ENCODE measurements at regions not wholly inside any gene's neighbourhood (a gene's known extent, or its start where the extent isn't known, plus 50 kb on each side); places are given as distances from the start of the nearest gene placed in this dataset.

DNA sequence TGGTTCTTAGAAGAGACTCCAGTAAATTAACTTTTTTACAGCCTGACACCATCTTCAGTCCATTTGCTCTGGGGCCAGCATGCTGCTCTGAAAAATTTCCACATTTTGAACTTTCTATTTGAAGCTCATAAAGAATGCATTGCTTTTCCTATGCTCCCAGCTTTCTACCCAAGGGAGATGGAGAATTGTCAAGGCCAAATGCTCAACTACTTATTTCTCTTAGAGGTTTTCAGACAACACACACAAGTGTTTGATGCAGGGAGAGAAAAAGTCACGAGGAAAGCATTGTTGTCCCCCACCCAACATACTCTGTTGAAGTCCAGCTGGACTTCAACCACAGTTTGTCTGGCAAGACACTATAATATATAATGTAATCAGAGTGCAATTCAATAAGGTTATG lies 100.3 kb upstream of the CADPS start:
- DNase-seq (ENCODE audit: low read depth): no peak

- no peak for DNase-seq (ENCODE audit: low read depth)
These were observed 106.7 kb upstream of the CADPS start for GRCh38 chr3:62981962-62982361.

- DNase-seq (ENCODE audit: low read depth): no peak
These were observed 107.7 kb upstream of the CADPS start for GRCh38 chr3:62982795-62983455.

DNA sequence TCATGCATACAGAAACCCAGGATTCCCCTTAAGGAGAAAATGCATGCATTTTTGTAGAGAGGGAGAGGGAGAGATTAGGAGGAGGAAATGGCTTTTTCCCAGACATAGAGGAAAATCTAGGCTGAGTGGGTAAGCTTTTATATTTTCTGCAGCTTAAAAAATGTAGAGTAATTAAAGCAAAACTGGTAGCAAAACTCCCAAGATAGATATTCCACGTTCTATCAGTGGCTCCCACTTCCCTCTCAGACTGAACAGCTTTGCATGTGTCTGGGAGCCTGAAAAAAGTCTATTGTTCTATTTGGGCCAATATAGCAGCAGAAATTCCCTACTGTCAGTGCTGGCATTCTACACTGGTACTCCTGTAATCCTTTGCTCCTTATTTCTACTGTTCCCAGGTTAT lies 110.8 kb upstream of the CADPS start:
- DNase-seq (ENCODE audit: low read depth): no peak

- no peak for DNase-seq (ENCODE audit: low read depth)
These were observed 112.5 kb upstream of the CADPS start for GRCh38 chr3:62987721-62988120.

DNA sequence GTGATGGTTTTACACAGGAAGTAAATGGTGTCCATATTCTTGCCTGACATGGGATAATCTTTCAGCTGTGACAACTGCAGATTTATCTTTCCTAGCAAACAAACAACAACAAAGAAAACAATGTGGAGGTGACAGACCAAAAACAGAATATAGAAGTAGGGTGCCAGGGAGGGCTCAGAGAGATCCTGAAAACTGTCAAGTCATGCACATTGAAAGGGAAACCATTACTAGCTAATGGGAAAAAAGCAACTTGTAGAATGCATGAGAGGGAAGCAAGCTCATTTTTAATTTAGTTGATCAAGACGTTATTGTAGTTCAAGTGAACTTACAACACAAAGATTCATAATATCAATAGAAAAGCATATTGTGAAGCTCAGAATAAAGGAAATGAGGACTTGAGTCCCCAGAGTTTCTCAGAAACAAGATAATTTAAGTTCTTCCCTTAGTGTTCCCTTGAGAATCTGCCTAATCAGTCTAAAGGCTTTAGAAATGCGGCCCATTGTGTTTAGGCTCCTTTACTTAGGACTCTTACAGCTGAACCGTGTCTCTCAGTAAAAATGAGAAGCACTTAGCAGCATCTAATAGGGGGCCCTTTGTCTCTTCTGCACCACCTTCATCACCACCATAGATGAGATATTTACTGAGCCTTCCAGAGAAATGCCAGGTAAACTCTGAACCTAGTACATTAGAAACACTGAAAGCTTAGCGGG lies 115.6 kb upstream of the CADPS start:
- DNase-seq (ENCODE audit: low read depth): no peak

DNA sequence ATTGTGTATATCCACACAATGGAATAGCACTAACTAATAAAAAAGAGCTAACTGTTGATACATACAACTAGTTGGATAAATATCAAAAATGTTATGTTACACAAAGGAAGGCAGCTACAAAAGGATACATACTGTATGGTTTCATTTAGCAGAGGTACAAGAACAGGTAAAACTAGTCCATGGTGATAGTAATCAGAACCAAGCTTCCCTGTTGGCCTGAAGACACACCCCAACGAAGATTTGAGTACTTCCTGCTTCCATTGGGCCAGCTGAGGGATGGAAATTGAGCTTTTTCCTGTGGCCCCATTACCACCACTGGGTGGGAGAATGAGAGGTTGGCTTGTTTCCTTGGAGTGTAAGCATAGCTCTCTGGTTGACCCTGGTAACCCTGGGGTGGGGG lies 117.3 kb upstream of the CADPS start:
- no peak for DNase-seq (ENCODE audit: low read depth)

DNA sequence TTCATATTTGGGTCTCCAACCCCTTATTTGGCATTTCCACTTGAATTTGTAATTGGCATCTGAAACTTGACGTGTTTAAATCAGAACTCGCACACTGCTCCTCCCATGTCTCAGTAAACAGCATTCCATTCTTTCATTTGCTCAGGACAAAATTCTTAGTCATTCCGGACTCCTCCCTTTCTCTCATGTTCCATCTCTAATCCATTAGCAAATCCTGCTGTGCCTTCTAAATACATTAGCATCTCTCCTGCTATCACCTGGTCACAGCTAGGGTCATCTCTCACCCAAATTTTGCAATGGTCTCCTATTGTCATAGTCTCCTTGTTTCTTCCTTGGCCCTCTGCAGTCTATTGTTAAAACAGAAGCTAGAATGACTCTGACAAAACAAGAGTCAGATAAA lies 119.9 kb upstream of the CADPS start:
- DNase-seq (ENCODE audit: low read depth): no peak

- DNase-seq (ENCODE audit: low read depth): no peak
These were observed 120.3 kb upstream of the CADPS start for GRCh38 chr3:62995530-62995929.

- DNase-seq (ENCODE audit: low read depth): no peak
These were observed 122.2 kb upstream of the CADPS start for GRCh38 chr3:62997369-62997768.

DNA sequence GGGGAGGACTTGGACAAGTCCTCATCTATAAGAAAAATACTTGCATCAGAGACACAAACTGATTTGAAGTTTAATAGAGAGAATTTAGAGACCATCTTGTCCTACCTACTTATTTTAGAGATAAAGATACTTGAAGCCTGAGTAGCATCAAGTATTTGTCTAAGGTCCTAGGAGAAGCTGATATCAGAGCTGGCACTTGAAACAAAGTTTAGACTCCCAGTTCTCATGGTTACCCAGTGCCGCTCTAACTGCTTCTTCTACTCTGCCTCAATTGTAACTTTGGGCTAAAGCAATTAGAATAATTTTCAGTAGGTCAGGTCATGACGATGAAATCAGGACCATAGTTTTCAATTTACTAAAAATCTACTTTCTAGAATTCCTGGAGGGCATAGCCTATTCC lies 123.9 kb upstream of the CADPS start:
- no peak for DNase-seq (ENCODE audit: low read depth)

GRCh38 chr3:62999791-63000190 lies 124.6 kb upstream of the CADPS start:
- DNase-seq (ENCODE audit: low read depth): no peak

DNA sequence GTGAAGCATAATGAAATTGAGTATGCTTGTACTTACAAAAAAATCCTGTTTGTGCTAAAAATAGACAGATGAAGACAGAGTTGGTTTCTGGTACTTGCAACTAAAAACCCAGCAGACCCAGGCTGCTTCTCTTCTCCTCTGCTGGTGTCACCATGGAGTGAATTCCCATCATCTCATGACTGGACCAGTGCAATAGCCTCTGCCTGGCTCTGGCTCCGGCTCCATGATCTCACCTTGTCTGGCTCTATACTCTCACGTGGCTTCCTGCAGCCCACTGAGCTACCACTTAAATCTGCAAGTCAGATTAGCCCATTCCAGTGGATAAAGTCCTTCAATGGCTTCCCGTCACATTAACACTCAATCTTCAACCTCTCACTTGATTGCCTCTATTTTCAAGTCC lies 129.2 kb upstream of the CADPS start:
- no peak for DNase-seq (ENCODE audit: low read depth)

GRCh38 chr3:63015614-63016309 lies 140.5 kb upstream of the CADPS start:
- DNase-seq (ENCODE audit: low read depth): peak; percentile 22

GRCh38 chr3:63022114-63022513 lies 146.9 kb upstream of the CADPS start:
- no peak for DNase-seq (ENCODE audit: low read depth)

GRCh38 chr3:63026722-63027121 lies 151.5 kb upstream of the CADPS start:
- no peak for DNase-seq (ENCODE audit: low read depth)

GRCh38 chr3:63029326-63029725 lies 154.1 kb upstream of the CADPS start:
- DNase-seq (ENCODE audit: low read depth): no peak

GRCh38 chr3:63029921-63030320 lies 154.7 kb upstream of the CADPS start:
- no peak for DNase-seq (ENCODE audit: low read depth)

- DNase-seq (ENCODE audit: low read depth): no peak
These were observed 155.4 kb upstream of the CADPS start for GRCh38 chr3:63030666-63031065.

GRCh38 chr3:63032881-63033280 lies 157.7 kb upstream of the CADPS start:
- DNase-seq (ENCODE audit: low read depth): no peak

DNA sequence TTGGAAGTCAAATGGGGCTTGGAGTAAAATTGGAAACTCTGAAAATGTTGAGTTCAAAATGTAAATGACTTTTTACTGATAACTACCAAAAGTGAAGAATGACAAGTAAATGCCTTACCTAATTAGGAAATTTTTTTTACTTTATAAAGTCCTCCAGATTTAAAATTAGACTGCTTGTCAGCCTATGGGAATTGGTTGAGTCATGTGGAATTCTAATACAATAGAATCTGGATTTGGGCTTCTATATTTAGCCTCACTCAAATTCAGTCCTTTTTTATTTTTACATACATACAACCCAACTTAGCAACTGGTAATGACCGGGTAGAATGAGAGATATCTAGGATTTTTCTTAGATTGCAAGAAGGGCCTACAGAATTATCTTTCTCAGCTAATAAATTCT lies 158.9 kb upstream of the CADPS start:
- no peak for DNase-seq (ENCODE audit: low read depth)

DNA sequence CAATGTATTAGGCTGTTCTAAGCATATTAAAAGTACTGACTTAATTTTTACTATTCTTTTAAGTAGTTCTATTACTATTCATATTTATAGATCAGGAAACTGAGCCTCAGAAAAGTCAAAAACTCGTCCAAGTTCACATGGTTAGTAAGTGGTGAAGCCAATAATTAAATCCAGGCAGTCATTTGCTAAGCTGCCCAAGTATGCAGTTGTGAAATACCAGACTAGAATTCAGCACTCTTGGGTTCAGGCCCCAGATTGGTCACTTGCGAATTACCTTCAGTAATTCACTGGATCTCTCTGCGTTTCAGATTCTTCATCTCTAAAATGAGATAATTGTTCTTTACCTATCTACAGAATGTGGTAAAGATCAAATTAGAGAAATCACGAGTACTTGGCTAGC lies 161.9 kb upstream of the CADPS start:
- no peak for DNase-seq (ENCODE audit: low read depth)

DNA sequence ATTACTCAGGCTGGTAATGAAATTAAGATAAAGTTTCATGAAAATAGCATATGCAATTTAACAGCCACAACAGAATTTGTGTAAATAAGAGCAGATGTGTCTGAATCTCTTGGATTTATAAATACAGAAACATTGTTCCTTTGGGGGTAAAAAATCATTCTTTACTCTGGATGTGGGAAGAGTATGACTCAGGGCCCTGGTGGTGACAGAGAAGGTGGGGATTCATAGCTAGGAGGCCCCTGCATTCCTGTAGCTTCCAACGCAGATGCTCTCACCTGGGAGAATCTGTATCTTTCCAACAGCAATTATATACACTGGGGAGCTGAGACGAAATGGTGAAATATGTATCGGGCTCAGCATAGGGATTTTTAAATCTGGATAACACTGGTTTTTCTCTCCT lies 167.6 kb upstream of the CADPS start:
- peak; percentile 20 for DNase-seq (ENCODE audit: low read depth)

Data from HT1080 (cell line).